Esophagus muscularis mucosa (tissue), 4 donors: ENCODE measurements at regions not wholly inside any gene's neighbourhood (a gene's known extent, or its start where the extent isn't known, plus 50 kb on each side); places are given as distances from the start of the nearest gene placed in this dataset.

Source experiments
- DNase-seq: peaks from one replicate; pipeline ENCODE4 v3.0.0-alpha.2; 2017; ENCODE audit errors: extremely low spot score
- H3K27ac ChIP-seq, 4 donors: fragments of 200-600 bp; sonication (generic); replicated peaks in 1 of 4; 1 replicate in 3 of 4; 2 replicates in 1 of 4; pipeline ENCODE4 v1.5.1; 2016 to 2019; ENCODE audit warnings: mild to moderate bottlenecking in 1 of 4
- H3K27me3 ChIP-seq, 4 donors: fragments of 200-600 bp; sonication (generic); one replicate each; pipeline versions ENCODE4 v1.5.1 to v1.6.0; 2016 to 2019
- H3K36me3 ChIP-seq, 4 donors: fragments of 200-600 bp; sonication (generic); one replicate each; pipeline ENCODE4 v1.5.1; 2016 to 2019
- H3K4me1 ChIP-seq, 4 donors: fragments of 200-600 bp; sonication (generic); one replicate each; pipeline ENCODE4 v1.5.1; 2016 to 2019
- H3K4me3 ChIP-seq, 4 donors: fragments of 200-600 bp; sonication (generic); 1 replicate in 2 of 4; 2 replicates in 2 of 4; pipeline ENCODE4 v1.5.1; 2016 to 2019; ENCODE audit warnings: mild to moderate bottlenecking in 4 of 4, moderate library complexity in 1 of 4
- H3K9me3 ChIP-seq, 4 donors: fragments of 200-600 bp; sonication (generic); 1 replicate in 3 of 4; 2 replicates in 1 of 4; pipeline ENCODE4 v1.5.1; 2016 to 2019
- EP300 ChIP-seq: sonication (generic); formaldehyde crosslinking; IDR thresholded peaks from one replicate; pipeline ENCODE4 v1.6.1; 2017; ENCODE audit warnings: antibody characterized with exemption
- POLR2A ChIP-seq: fragments of 450-650 bp; IDR thresholded peaks from one replicate; pipeline ENCODE4 v1.6.1; 2017; ENCODE audit warnings: antibody characterized with exemption, moderate library complexity, mild to moderate bottlenecking, low read depth
- POLR2AphosphoS5 ChIP-seq, 2 donors: sonication (generic); formaldehyde crosslinking; IDR thresholded peaks; one replicate each; pipeline ENCODE4 v1.6.1; 2017; ENCODE audit warnings: antibody characterized with exemption in 2 of 2
- WGBS: methylation state at CpG from one replicate; pipeline ENCODE4 v1.1.5; 2018; 5-methylcytosine and 5-hydroxymethylcytosine counted together
- intact Hi-C: fragments of 100-400 bp; cut with DNase I; formaldehyde crosslinking; loops from one replicate; pipeline ENCODE4 v1.15.1; 2023
- TF ChIP-seq, protein P1 (sequence below), 3 experiments: fragments of 200-600 bp in 2 of 3; fragments of 450-650 bp in 1 of 3; sonication (generic) in 2 of 3; IDR thresholded peaks; one replicate each; pipeline ENCODE4 v1.5.1; 2017 to 2019; ENCODE audit warnings: antibody characterized with exemption in 3 of 3, mild to moderate bottlenecking in 2 of 3, moderate library complexity in 1 of 3

DNA sequence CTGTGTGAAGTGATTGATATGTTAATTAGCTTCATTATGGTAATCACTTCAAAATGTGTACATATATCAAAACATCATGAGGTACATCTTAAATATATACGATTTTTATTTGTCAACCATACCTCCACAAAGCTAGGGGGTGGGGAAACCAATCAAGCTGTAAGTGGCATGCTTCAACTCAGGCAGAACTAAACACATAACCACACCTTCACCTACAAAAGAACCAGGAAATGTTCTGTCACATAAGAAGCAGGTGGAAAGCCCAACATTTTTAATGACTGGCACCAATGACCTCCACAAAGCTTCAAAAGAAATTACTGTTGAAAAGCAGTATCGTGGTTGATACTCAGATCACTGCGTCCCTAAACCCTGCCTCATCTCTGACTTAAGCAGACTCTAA lies 867.7 kb upstream of the EEF2KMT start:
- no peaks in the 10 kb centered on the region for H3K4me1 ChIP-seq
- intact Hi-C loops = no loop called here
- H3K27ac ChIP-seq = no peak overlapping the region
- 77% methylated on average over 3 of the region's 3 CpGs for WGBS
- no peak overlapping the region for H3K4me3 ChIP-seq
- DNase-seq = no peak
- no peak for TF ChIP-seq POLR2A
- no peak for TF ChIP-seq POLR2AphosphoS5 (IDR thresholded peaks at IDR 0.05)
- TF ChIP-seq, protein P1, sequence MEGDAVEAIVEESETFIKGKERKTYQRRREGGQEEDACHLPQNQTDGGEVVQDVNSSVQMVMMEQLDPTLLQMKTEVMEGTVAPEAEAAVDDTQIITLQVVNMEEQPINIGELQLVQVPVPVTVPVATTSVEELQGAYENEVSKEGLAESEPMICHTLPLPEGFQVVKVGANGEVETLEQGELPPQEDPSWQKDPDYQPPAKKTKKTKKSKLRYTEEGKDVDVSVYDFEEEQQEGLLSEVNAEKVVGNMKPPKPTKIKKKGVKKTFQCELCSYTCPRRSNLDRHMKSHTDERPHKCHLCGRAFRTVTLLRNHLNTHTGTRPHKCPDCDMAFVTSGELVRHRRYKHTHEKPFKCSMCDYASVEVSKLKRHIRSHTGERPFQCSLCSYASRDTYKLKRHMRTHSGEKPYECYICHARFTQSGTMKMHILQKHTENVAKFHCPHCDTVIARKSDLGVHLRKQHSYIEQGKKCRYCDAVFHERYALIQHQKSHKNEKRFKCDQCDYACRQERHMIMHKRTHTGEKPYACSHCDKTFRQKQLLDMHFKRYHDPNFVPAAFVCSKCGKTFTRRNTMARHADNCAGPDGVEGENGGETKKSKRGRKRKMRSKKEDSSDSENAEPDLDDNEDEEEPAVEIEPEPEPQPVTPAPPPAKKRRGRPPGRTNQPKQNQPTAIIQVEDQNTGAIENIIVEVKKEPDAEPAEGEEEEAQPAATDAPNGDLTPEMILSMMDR (IDR thresholded peaks at IDR 0.05) = no peak
- TF ChIP-seq EP300 = no peak
- H3K9me3 ChIP-seq = peaks cover 0 to 16% (median 6%) of the 10 kb centered on the region in 4 donors
- H3K27me3 ChIP-seq = no peaks in the 10 kb centered on the region
- no peaks in the 10 kb centered on the region for H3K36me3 ChIP-seq

DNA sequence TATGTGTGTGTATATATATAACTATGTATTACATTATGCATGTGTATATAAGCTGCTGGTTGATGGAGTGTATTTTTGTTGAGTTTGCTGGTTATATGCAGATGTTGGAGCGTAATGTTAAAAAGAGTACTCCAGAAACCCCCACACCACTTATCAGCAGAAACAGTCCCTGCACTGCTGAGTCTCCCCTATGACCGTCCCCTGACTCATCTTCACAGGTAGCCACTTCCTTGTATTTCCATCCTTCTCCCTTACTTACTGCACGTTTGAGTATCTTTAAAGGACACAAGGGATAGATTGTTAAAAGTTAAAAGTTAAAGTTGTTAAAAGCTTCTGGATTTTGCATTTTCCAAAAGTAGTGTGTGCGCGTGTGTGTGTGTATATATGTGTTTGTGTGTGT lies 853.9 kb upstream of the EEF2KMT start:
- Histone ChIP-seq H3K27ac (no peak overlapping the region), H3K9me3 (no peaks in the 10 kb centered on the region), H3K4me1 (no peaks in the 10 kb centered on the region), H3K27me3 (no peaks in the 10 kb centered on the region), H3K36me3 (no peaks in the 10 kb centered on the region), H3K4me3 (no peak overlapping the region)
- no peak for DNase-seq
- intact Hi-C loops = no loop called here
- 82% methylated on average over 5 of the region's 5 CpGs for WGBS
- no peak for TF ChIP-seq EP300
- TF ChIP-seq POLR2A = no peak
- TF ChIP-seq POLR2AphosphoS5 (IDR thresholded peaks at IDR 0.05) = no peak
- TF ChIP-seq, protein P1 (IDR thresholded peaks at IDR 0.05) = no peak

DNA sequence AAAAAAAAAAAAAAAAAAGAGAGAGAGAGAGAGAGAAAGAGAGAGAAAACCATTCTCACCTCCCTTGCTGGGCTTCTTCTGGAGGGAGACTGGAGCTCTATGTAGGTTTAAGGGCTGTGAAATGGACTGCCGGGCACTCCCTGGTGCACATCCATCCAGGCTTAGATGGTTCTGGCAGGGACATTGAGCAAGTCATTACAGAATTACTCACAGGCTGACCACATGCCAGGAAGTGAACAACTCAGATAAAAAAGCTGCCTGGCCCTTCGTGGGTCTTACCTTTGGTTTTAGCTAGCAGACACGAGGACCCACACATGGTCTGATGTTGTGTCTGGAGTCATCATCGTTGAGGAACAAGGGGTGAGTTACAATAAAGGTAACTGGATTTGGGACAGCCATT lies 847.4 kb upstream of the EEF2KMT start:
- 68% methylated on average over 4 of the region's 4 CpGs for WGBS
- TF ChIP-seq POLR2A (no peak), POLR2AphosphoS5 (IDR thresholded peaks at IDR 0.05) (no peak)
- H3K4me3 ChIP-seq = no peak overlapping the region
- H3K9me3 ChIP-seq = peaks cover 0 to 23% (median 4%) of the 10 kb centered on the region in 4 donors
- intact Hi-C loops = no loop called here
- no peak overlapping the region for H3K27ac ChIP-seq
- no peaks in the 10 kb centered on the region for H3K4me1 ChIP-seq
- no peaks in the 10 kb centered on the region for H3K27me3 ChIP-seq
- no peak for DNase-seq
- H3K36me3 ChIP-seq = no peaks in the 10 kb centered on the region

DNA sequence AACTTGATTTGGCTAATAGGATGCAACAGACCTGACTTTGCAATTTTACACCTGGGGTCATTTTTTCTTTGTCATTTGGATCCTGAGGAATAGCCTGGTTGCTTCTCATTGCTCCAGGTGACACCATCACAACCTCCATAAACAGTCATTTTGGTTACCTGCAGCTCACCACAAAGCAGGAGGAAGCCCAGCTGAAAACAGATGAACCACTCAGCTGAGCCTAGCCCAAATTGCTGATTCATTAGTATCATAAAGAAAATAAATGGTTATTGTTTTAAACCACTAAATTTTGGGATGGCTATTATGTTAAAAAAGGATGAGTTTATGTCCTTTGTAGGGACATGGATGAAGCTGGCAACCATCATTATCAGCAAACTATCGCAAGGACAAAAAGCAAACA lies 841.0 kb upstream of the EEF2KMT start:
- H3K9me3 ChIP-seq = peaks cover 0 to 54% (median 21%) of the 10 kb centered on the region in 4 donors
- H3K36me3 ChIP-seq = no peaks in the 10 kb centered on the region
- DNase-seq = no peak
- H3K4me1 ChIP-seq = no peaks in the 10 kb centered on the region
- 89% methylated on average over 1 of the region's 1 CpG for WGBS
- TF ChIP-seq, protein P1 (IDR thresholded peaks at IDR 0.05) = no peak
- TF ChIP-seq POLR2A (no peak), POLR2AphosphoS5 (IDR thresholded peaks at IDR 0.05) (no peak), EP300 (no peak)
- no peak overlapping the region for H3K27ac ChIP-seq
- H3K27me3 ChIP-seq = no peaks in the 10 kb centered on the region
- intact Hi-C loops = no loop called here
- no peak overlapping the region for H3K4me3 ChIP-seq

DNA sequence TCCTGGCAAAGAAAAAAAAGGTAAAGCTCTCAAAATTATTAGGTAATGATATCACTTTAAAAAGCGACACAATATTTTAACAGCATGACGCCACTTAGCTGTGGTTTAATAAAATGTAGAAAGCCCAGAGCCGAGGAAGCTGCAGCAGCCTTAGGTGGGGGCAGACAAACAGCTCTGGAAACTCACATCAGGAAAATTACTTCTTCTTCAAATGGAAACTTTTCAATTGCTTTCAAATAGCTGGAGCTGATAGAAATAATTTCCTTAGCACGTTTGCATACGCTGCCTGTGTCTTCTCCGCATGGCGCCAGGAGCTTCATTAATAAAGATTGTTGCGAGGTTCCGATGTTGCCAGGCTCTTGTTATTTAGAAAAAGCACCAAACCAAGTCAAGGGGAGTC lies 835.3 kb upstream of the EEF2KMT start:
- 66% methylated on average over 9 of the region's 9 CpGs for WGBS
- Histone ChIP-seq H3K4me3 (no peak overlapping the region), H3K9me3 (peaks cover 0 to 12% (median under 1%) of the 10 kb centered on the region in 4 donors), H3K36me3 (no peaks in the 10 kb centered on the region), H3K27me3 (no peaks in the 10 kb centered on the region), H3K4me1 (no peaks in the 10 kb centered on the region), H3K27ac (no peak overlapping the region)
- intact Hi-C loops = no loop called here
- DNase-seq = no peak
- TF ChIP-seq POLR2A (no peak), POLR2AphosphoS5 (IDR thresholded peaks at IDR 0.05) (no peak), EP300 (no peak)
- TF ChIP-seq, protein P1 (IDR thresholded peaks at IDR 0.05) = no peak
